H1 (cell line): ENCODE measurements at regions not wholly inside any gene's neighbourhood (a gene's known extent, or its start where the extent isn't known, plus 50 kb on each side); places are given as distances from the start of the nearest gene placed in this dataset.

Experiments
- HDAC6 ChIP-seq: IDR thresholded peaks from one replicate; pipeline ENCODE4 v1.7.1; 2012; ENCODE audit warnings: low read depth, mild to moderate bottlenecking, inconsistent platforms, low read length, moderate library complexity
- JUN ChIP-seq: IDR thresholded peaks from 2 replicates; pipeline ENCODE4 v1.6.1; 2011; ENCODE audit warnings: low read depth, mild to moderate bottlenecking, improper control_type of control experiment, low read length
- RXRA ChIP-seq: IDR thresholded peaks from 2 replicates; pipeline ENCODE4 v1.6.1; 2011; ENCODE audit warnings: low read depth, mild to moderate bottlenecking, low read length, moderate library complexity; ENCODE audit not compliant: insufficient read depth
- SIRT6 ChIP-seq: IDR thresholded peaks from one replicate; pipeline ENCODE4 v1.7.1; 2012; ENCODE audit warnings: low read length, inconsistent platforms

- TF ChIP-seq HDAC6 (no peak), RXRA (no peak), JUN (no peak), SIRT6 (no peak)
- TF ChIP-seq, all 59 proteins: peak for 0
Measured at GRCh38 chr11:62020661-62021060, 53.2 kb upstream of the FTH1 start (continued).
